HG03280 (cell line): ENCODE measurements at regions not wholly inside any gene's neighbourhood (a gene's known extent, or its start where the extent isn't known, plus 50 kb on each side); places are given as distances from the start of the nearest gene placed in this dataset.
"Not testable (repeated sequence)": the region's sequence is repeated elsewhere in the genome, so short reads cannot be mapped to it uniquely, and the experiment has no call there.

Experiments used
- ATAC-seq: cut with Tn5 transposase; IDR thresholded peaks from one replicate; pipeline ENCODE4 v1.9.1; 2021; ENCODE audit warnings: mild to moderate bottlenecking, moderate library complexity; ENCODE audit not compliant: unreplicated experiment

DNA sequence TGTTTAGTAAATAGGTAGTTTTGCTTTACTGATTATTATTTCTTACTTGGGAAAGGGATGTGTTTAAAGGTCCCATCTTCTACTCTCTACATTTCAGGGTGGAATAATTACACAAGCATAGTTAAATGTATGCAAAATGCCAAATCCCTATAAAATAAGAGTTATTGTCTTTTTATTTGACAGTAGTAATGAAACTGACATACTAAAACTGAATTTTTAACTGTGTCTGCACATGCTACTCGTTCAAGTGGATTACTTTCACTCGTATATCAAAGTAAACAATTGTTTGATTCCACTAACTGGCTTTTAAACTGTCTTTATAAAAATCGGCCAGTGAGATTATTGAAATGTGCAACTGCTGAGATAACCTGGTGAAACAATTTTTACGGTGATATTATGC is 602.9 kb upstream of the ADGRB3 start:
- no peak for ATAC-seq

DNA sequence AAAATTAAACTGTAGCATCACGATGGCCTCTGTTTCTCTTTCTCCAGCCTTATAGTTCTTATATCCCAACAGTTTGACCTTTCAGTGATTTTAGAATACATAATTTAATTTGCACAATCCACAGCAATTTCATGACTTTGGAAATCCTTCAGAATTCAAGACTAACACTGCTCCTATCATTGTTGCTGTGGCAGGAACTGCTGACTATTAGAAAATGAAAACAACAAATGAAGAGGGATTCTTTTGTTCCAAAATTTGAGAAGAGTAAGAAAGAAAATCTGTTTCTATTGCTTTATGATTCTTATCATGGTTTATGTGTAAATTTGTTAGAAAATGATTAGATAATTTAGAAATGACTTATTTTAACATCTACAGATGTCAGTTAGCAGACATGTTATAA is 604.0 kb upstream of the ADGRB3 start:
- no peak for ATAC-seq

- ATAC-seq: no peak
Observed at GRCh38 chr6:68026483-68026882, 608.6 kb upstream of the ADGRB3 start.

DNA sequence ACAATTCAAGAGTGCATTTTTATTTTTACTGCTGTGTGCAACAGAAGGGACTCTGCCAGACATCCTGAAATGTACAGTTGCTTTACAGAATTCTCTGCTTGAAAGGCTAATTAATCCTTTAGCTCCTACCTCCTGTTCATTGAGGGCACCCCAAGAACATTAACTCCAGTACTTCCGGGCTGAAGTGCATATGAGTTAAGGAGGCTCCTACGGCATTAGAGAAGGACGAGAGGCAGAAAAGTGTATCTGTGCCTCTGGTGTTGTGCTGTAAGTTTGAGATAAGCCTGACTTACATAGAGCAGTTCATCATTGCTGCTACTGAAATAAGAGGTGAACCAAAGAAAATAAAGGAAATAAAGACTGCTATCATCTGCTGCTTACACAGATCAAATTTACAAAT is 609.3 kb upstream of the ADGRB3 start:
- ATAC-seq: no peak

- ATAC-seq: no peak
Observed at GRCh38 chr6:68024570-68025269, 610.4 kb upstream of the ADGRB3 start.

DNA sequence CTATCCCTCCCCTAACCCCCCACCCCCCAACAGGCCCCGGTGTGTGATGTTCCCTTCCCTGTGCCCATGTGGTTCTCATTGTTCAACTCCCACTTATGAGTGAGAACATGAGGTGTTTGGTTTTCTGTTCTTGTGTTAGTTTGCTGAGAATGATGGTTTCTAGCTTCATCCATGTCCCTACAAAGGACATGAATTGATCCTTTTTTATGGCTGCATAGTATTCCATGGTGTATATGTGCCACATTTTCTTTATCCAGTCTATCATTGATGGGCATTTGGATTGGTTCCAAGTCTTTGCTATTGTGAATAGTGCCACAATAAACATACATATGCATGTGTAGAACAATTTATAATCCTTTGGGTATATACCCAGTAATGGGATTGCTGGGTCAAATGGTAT is 612.1 kb upstream of the ADGRB3 start:
- ATAC-seq: not testable (repeated sequence)

DNA sequence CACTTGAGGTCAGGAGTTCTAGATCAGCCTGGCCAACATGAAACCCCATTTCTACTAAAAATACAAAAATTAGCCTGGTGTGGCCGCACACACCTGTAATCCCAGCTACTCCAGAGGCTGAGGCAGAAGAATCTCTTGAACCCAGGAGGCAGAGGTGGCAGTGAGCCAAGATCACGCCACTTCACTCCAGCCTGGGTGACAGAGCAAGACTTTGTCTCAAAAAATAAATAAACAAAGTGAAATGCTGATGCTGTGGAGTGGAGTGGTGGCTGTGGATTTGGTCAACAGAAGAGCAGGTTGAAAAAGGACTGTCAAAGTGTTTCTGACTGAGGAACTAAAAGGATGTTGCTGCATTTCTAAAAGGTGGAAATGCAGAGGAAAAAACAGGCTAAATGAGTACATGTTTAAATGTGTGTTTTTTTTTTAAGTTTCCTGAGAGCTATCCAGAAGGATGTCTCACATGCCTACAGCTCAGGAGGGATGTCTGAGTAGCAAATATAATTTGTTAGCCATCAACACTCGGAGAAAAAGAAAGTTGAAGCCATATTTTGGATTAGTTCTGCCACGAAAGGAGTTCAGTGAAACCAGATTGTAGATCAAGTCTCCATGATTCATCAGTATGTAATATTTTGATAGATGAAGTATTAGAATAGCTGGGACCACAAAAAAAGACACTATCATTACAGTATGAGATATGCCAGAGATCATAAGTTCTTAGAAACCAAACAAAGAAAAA is 621.1 kb upstream of the ADGRB3 start:
- ATAC-seq: no peak

DNA sequence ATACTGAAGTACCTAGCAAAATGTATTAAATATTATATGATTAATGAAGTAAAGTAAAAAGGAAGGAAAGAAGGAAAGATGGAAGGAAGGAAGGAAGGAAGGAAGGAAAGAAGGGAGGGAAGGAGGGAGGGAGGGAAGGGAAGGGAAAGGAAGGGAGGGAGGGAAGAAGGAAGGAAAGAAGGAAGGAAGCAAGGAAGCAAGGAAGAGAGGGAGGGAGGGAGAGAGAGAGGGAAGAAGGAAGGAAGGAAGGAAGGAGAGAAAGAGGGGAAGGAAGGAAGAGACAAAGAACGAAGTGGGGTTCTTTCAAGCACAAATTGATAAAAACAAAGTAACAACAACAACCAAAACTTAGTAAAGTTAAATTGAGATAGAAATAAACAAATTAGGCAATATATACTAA is 622.3 kb upstream of the ADGRB3 start:
- no peak for ATAC-seq

- no peak for ATAC-seq
Observed at GRCh38 chr6:68010936-68011335, 624.1 kb upstream of the ADGRB3 start.

GRCh38 chr6:68008445-68008844 is 626.6 kb upstream of the ADGRB3 start:
- ATAC-seq: no peak

DNA sequence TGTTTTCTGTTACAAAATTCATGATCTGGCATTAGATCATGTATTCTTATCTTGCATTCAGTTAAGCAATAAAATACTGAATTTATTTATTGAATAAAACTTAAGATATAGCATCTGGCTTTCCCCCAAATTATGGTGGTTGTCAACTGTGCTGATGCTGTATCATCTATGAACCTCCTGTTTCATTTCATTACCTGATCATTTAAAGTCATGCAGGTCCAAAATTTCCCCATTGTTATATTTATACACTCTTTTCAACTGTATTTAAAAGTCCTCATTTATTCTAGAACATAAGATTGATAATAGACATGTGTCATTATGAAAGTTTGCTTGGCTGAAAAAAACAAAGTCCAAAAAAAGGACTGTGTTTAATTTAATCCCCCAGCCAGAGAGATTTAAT is 627.4 kb upstream of the ADGRB3 start:
- no peak for ATAC-seq

DNA sequence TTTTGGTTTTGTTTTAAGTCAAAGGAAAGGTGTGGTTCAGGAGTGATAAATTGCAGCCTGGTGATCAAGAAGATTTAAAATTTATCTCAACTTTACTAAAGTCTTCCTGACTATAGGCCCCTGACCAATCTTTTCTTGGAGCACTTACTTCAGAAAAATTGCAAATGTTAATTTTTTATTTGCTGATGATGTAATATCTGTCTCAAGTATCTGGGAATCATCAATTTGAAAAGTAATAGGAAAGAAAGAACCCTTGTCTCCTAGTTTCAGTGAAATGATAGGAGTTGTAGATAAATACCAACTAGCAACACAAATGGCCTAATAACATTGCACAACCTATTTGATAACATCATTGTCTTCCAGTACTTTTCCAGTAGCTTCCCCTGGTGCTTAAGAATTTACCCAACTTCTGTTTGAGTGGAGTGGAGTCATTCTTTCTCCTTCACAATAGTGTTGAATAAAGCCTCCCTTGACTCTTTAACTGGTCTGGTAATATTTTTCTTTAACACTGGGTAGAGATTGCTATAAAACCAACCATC is 648.3 kb upstream of the ADGRB3 start:
- no peak for ATAC-seq

DNA sequence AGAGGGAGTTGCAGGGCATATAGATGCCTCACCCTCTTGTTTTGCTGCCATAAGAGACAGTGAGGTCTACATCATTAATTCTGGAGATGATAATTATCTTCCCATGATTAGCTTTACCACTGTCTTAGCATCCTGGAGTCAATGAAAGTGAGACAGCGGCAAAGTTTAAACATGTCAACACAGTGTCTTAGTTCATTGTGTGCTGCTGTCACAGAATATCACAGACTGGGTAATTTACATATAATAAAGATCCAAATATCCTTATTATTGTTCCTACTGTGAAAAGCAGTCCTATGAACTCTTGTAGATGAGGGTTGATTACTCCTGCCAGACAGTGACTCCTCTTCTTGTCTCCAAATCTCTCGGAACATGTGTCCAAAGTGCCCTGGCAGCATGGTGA is 658.6 kb upstream of the ADGRB3 start:
- ATAC-seq: no peak

DNA sequence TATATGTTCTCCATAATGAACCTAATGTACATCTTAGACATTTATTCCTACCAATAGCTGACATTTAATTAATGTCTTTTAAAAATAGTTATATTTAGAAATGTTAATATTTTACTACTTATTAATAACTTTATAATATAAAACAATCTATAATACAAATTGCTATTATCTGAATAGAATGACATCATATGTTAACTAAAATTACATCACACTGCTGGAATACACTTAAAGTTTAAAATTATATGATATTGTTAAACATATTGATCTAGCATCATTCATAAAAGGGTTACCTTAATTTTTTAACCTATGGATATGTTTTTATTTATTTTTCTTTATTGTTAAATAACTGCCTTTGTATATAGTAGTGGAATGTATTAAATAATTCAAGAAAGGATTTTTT is 660.2 kb upstream of the ADGRB3 start:
- ATAC-seq: no peak

DNA sequence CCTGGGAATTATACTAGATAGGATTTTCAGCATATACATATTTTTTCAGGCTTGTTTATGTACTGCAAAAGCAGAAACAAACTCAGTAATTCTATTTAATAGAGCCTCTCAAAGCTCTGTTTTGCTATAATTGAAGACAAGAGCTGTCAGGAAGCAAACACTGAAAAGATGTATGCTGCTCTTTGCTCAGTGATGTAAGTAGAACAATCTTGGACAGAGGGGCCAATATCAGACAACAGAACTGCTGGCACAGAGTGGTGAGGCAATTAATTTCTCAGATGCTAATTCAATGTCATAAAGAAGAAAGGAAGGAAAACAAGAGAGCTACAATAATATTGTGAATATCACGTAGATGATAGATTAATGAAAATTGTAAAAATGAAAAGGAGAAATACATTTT is 663.3 kb upstream of the ADGRB3 start:
- no peak for ATAC-seq

GRCh38 chr6:67966830-67967229 is 668.3 kb upstream of the ADGRB3 start:
- no peak for ATAC-seq

DNA sequence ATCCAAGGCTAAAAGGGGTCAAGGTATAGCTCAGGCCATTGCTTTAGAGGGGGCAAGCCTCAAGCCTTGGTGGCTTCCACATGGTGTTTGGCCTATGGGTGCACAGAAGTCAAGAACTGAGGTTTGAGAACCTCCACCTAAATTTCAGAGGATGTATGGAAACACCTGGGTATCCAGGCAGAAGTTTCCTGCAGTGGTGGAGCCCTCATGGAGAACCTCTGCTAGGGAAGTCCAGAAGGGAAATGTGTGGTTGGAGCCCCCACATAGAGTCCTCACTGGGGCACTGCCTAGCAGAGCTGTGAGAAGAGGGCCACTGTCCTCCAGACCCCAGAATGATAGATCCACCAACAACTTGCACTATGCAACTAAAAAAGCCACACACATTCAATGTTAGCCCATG is 678.7 kb upstream of the ADGRB3 start:
- ATAC-seq: no peak

DNA sequence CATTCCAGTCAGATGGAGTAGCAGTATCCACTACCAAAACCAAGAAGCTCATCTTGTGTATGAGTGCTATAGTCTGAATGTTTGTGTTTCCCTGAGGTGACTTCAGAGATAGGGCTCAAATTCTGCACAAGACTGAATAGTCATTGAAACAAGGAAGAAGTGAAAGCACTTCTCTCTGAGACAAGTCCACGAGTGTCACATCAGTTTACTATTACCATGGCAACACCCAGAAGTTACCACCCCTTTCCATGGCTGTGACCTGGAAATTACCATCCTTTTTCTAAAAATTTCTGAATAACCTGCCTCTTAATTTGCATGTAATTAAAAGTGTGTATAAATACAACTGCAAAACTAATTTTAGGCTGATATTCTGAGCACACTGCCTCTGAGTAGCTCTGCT is 682.1 kb upstream of the ADGRB3 start:
- ATAC-seq: no peak

- ATAC-seq: no peak
Observed at GRCh38 chr6:67952121-67952520, 683.0 kb upstream of the ADGRB3 start.

DNA sequence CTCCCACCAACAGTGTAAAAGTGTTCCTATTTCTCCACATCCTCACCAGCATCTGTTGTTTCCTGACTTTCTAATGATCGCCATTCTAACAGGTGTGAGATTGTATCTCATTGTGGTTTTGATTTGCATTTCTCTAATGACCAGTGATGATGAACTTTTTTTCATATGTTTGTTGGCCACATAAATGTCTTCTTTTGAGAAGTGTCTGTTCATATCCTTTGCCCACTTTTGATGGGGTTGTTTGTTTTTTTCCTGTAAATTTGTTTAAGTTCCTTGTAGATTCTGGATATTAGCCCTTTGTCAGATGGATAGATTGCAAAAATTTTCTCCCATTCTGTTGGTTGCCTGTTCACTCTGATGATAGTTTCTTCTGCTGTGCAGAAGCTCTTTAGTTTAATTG is 687.3 kb upstream of the ADGRB3 start:
- not testable (repeated sequence) for ATAC-seq

- no peak for ATAC-seq
Observed at GRCh38 chr6:67935976-67936477, 699.1 kb upstream of the ADGRB3 start.

DNA sequence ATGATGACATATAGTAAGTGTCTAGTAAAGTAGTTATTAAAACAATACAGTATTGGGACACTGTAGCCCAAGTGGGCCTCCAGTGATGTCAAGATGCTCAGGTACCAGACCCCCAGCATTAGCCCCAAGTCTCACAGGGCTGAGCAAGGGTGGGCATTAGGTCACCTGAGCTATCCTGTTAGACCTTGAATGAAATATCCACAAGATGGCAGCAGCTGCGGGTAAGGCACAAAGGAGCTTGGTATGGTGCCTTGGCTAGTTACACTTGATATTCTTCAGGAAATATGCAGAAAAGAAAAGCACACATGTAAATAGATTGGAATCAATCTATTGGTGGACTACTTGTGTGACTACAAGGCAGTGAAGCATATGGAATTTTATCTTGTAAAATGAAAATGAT is 701.8 kb upstream of the ADGRB3 start:
- no peak for ATAC-seq
